GM23338 (cell line): ENCODE measurements at regions not wholly inside any gene's neighbourhood (a gene's known extent, or its start where the extent isn't known, plus 50 kb on each side); places are given as distances from the start of the nearest gene placed in this dataset.

ENCODE experiments used
- ATAC-seq: fragments of 200-7000 bp; cut with Tn5 transposase; 3 replicates; pipeline ENCODE4 v1.9.1; 2020
- DNase-seq: peaks from one replicate; pipeline ENCODE4 v3.0.0-alpha.2; 2015; ENCODE audit warnings: low spot score
- H2AFZ ChIP-seq: fragments of 200-600 bp; sonication (generic); 2 replicates; pipeline ENCODE4 v1.8.0; 2016; ENCODE audit warnings: antibody characterized with exemption, mild to moderate bottlenecking, moderate library complexity
- H3F3A ChIP-seq: fragments of 200-600 bp; sonication (generic); replicated peaks from 2 replicates; pipeline ENCODE4 v1.8.0; 2017; ENCODE audit warnings: antibody characterized with exemption, mixed run types, low read depth
- H3K27ac ChIP-seq: fragments of 200-600 bp; sonication (generic); 2 replicates; pipeline ENCODE4 v1.6.1; 2016; ENCODE audit warnings: low read depth
- H3K27me3 ChIP-seq: fragments of 200-600 bp; sonication (generic); 2 replicates; pipeline ENCODE4 v1.8.0; 2016; ENCODE audit warnings: mild to moderate bottlenecking, mixed run types, moderate library complexity; ENCODE audit not compliant: insufficient read depth
- H3K36me3 ChIP-seq: fragments of 200-600 bp; sonication (generic); 2 replicates; pipeline ENCODE4 v1.8.0; 2016; ENCODE audit warnings: mild to moderate bottlenecking; ENCODE audit not compliant: insufficient read depth
- H3K4me1 ChIP-seq: fragments of 200-600 bp; sonication (generic); 2 replicates; pipeline ENCODE4 v1.8.0; 2016; ENCODE audit warnings: mild to moderate bottlenecking, moderate library complexity; ENCODE audit not compliant: insufficient read depth
- H3K4me2 ChIP-seq: fragments of 200-600 bp; sonication (generic); 2 replicates; pipeline ENCODE4 v1.7.1; 2017; ENCODE audit warnings: mixed run types
- H3K4me3 ChIP-seq: fragments of 200-600 bp; sonication (generic); 2 replicates; pipeline ENCODE4 v1.6.1; 2016; ENCODE audit warnings: mixed run types
- H3K79me2 ChIP-seq: fragments of 200-600 bp; sonication (generic); replicated peaks from 2 replicates; pipeline ENCODE4 v1.8.0; 2017; ENCODE audit warnings: mild to moderate bottlenecking; ENCODE audit not compliant: insufficient read depth
- H3K9me2 ChIP-seq: fragments of 200-600 bp; sonication (generic); 2 replicates; pipeline ENCODE4 v1.8.0; 2017; ENCODE audit not compliant: insufficient read depth
- H4K20me1 ChIP-seq: fragments of 200-600 bp; sonication (generic); replicated peaks from 2 replicates; pipeline ENCODE4 v1.8.0; 2017; ENCODE audit warnings: mild to moderate bottlenecking; ENCODE audit not compliant: insufficient read depth
- H3K27ac Mint-ChIP-seq: 2 replicates; pipeline ENCODE4 v1.8.0; 2020; ENCODE audit warnings: inconsistent platforms, mild to moderate bottlenecking, moderate library complexity, mixed read lengths
- H3K27me3 Mint-ChIP-seq: 3 replicates; pipeline ENCODE4 v1.8.0; 2022; ENCODE audit warnings: low read depth, mild to moderate bottlenecking, moderate library complexity, mixed read lengths, inconsistent platforms; ENCODE audit not compliant: insufficient read depth, poor library complexity
- H3K36me3 Mint-ChIP-seq: 3 replicates; pipeline ENCODE4 v1.8.0; 2021; ENCODE audit warnings: low read depth, mild to moderate bottlenecking, inconsistent platforms, moderate library complexity, mixed read lengths
- H3K4me1 Mint-ChIP-seq: 3 replicates; pipeline ENCODE4 v1.8.0; 2020; ENCODE audit warnings: mild to moderate bottlenecking, inconsistent platforms, mixed read lengths
- H3K4me3 Mint-ChIP-seq: 3 replicates; pipeline ENCODE4 v1.8.0; 2021; ENCODE audit warnings: moderate library complexity, mild to moderate bottlenecking, inconsistent platforms, mixed read lengths
- H3K9me3 Mint-ChIP-seq: 3 replicates; pipeline ENCODE4 v1.8.0; 2020; ENCODE audit warnings: moderate library complexity, mild to moderate bottlenecking, inconsistent platforms, mixed read lengths
- CREB1 ChIP-seq: fragments of 250-450 bp; sonication (Bioruptor Pico); IDR thresholded peaks from 2 replicates; pipeline ENCODE4 v1.5.0; 2020; ENCODE audit warnings: low read depth, mild to moderate bottlenecking, moderate library complexity
- CTCF ChIP-seq, 2 experiments: fragments of 200-600 bp in 1 of 2; sonication (generic) in 1 of 2; conservative IDR thresholded peaks; 2 replicates each; pipeline versions ENCODE4 v1.5.1 to v1.6.1; 2016 to 2017; ENCODE audit warnings: antibody characterized with exemption in 2 of 2, low read depth in 2 of 2, mild to moderate bottlenecking in 2 of 2, moderate library complexity in 1 of 2
- ETS1 ChIP-seq: IDR thresholded peaks from 2 replicates; pipeline ENCODE4 v1.6.1; 2016; ENCODE audit warnings: antibody characterized with exemption
- EZH2 ChIP-seq: fragments of 200-600 bp; sonication (generic); IDR thresholded peaks from one replicate; pipeline ENCODE4 v1.8.0; 2017; ENCODE audit warnings: antibody characterized with exemption, mild to moderate bottlenecking, low read depth; ENCODE audit not compliant: unreplicated experiment
- JUNB ChIP-seq: IDR thresholded peaks from one replicate; pipeline ENCODE4 v1.6.1; 2016; ENCODE audit warnings: antibody characterized with exemption; ENCODE audit not compliant: unreplicated experiment
- NANOG ChIP-seq: IDR thresholded peaks from 2 replicates; pipeline ENCODE4 v1.6.1; 2016; ENCODE audit warnings: antibody characterized with exemption, borderline replicate concordance
- POLR2AphosphoS5 ChIP-seq: IDR thresholded peaks from 2 replicates; pipeline ENCODE4 v1.6.1; 2016; ENCODE audit warnings: antibody characterized with exemption, low read depth
- STAT1 ChIP-seq: IDR thresholded peaks from one replicate; pipeline ENCODE4 v1.6.1; 2016; ENCODE audit warnings: antibody characterized with exemption; ENCODE audit not compliant: unreplicated experiment
- ZNF114 ChIP-seq: fragments of 250-450 bp; sonication (Bioruptor Pico); IDR thresholded peaks from 2 replicates; pipeline ENCODE4 v1.5.0; 2020; ENCODE audit warnings: mild to moderate bottlenecking, moderate library complexity
- ZNF331 ChIP-seq: fragments of 250-450 bp; sonication (Bioruptor Pico); IDR thresholded peaks from 2 replicates; pipeline ENCODE4 v1.5.0; 2020; ENCODE audit warnings: low read depth, mild to moderate bottlenecking, moderate library complexity
- ZNF462 ChIP-seq: fragments of 250-450 bp; sonication (Bioruptor Pico); IDR thresholded peaks from 2 replicates; pipeline ENCODE4 v1.5.0; 2020; ENCODE audit warnings: mild to moderate bottlenecking, moderate library complexity

GRCh38 chr15:62737551-62737950, 305.0 kb upstream of the TPM1 start (continued):
- TF ChIP-seq ETS1 (no peak), ZNF114 (CRISPR knock-in tag) (no peak), EZH2 (no peak), ZNF331 (CRISPR knock-in tag) (no peak), ZNF462 (CRISPR knock-in tag) (no peak), JUNB (no peak), CREB1 (CRISPR knock-in tag) (no peak)

- no peak overlapping the region for H2AFZ ChIP-seq
- H3K36me3 Mint-ChIP-seq = no peaks in the 10 kb centered on the region; the same call in 2 of the 3 replicates
These were observed 303.5 kb upstream of the TPM1 start for GRCh38 chr15:62739082-62739481.

More at GRCh38 chr15:62739082-62739481, 303.5 kb upstream of the TPM1 start:
- no peaks in the 10 kb centered on the region for H3F3A ChIP-seq
- TF ChIP-seq NANOG = no peak
- TF ChIP-seq POLR2AphosphoS5 = no peak
- TF ChIP-seq CREB1 (CRISPR knock-in tag) = no peak
- TF ChIP-seq STAT1 = no peak
- no peak for TF ChIP-seq CTCF (conservative IDR thresholded peaks at IDR 0.05; ENCODE audit: low read depth in 2 of 2)
- TF ChIP-seq ETS1 = no peak
- peaks cover 4% of the 10 kb centered on the region for H3K4me1 ChIP-seq
- no peak overlapping the region for H3K4me2 ChIP-seq
- ATAC-seq (no peak), DNase-seq (no peak)
- no peaks in the 10 kb centered on the region for H3K27me3 ChIP-seq
- no peak overlapping the region for H3K27ac ChIP-seq
- no peaks in the 10 kb centered on the region for H3K79me2 ChIP-seq
- no peak overlapping the region for H3K4me3 ChIP-seq
- H3K27ac Mint-ChIP-seq = no peak overlapping the region
- peaks cover 10% of the 10 kb centered on the region for H3K27me3 Mint-ChIP-seq
- no peak overlapping the region for H3K4me3 Mint-ChIP-seq
- H4K20me1 ChIP-seq = no peaks in the 10 kb centered on the region
- H3K9me3 Mint-ChIP-seq = no peaks in the 10 kb centered on the region
- peaks cover 21% of the 10 kb centered on the region for H3K4me1 Mint-ChIP-seq
- H3K9me2 ChIP-seq = no peaks in the 10 kb centered on the region
- H3K36me3 ChIP-seq = no peaks in the 10 kb centered on the region
